ENCODE measurements at regions not wholly inside any gene's neighbourhood (a gene's known extent, or its start where the extent isn't known, plus 50 kb on each side); places are given as distances from the start of the nearest gene placed in this dataset.

- no peak for TF ChIP-seq CTCF (IDR thresholded peaks at IDR 0.05; ENCODE audit: insufficient read depth in 1 of 2, low read depth in 1 of 2, low read length in 1 of 2, severe bottlenecking in 1 of 2, unreplicated experiment in 1 of 2)
- Mint-ChIP-seq H3K27me3 (ENCODE audit: insufficient read depth, unreplicated experiment) (no peaks in the 10 kb centered on the region), H3K9me3 (ENCODE audit: unreplicated experiment) (no peaks in the 10 kb centered on the region), H3K36me3 (ENCODE audit: insufficient read depth, unreplicated experiment) (no peaks in the 10 kb centered on the region), H3K4me1 (ENCODE audit: low read depth, unreplicated experiment) (peaks cover 6% of the 10 kb centered on the region), H3K4me3 (ENCODE audit: unreplicated experiment) (no peak overlapping the region), H3K27ac (ENCODE audit: unreplicated experiment) (no peak overlapping the region)
- Histone ChIP-seq H3K4me1 (no peaks in the 10 kb centered on the region), H3K36me3 (ENCODE audit: control insufficient read depth, insufficient read depth, low read length) (no peaks in the 10 kb centered on the region), H3K9me3 (no peaks in the 10 kb centered on the region), H3K4me3 (ENCODE audit: low read depth, low read length) (no peak overlapping the region), H3K27me3 (replicated peaks; ENCODE audit: control insufficient read depth, insufficient read depth, low read length) (no peaks in the 10 kb centered on the region)
- ChIA-PET CTCF (no interaction called here), POLR2A (no interaction called here)
- intact Hi-C loops (cut with micrococcal nuclease; ENCODE audit: unreplicated experiment) = loop anchor here (5.0 to 10.0 kb wide), 4 partner anchors 357 to 863 kb away; no protein-coding TSS in a partner anchor
- BruUV-seq (replicated peaks) = no TSS peak
- DNase-seq = no peak
These were observed 564.7 kb upstream of the PIK3C3 start for GRCh38 chr18:41390309-41390708.

GRCh38 chr18:41378598-41378997 lies 576.4 kb upstream of the PIK3C3 start:
- H3K9me3 Mint-ChIP-seq (ENCODE audit: unreplicated experiment) = no peaks in the 10 kb centered on the region
- CTCF ChIA-PET = no interaction called here
- no peak overlapping the region for H3K4me3 Mint-ChIP-seq (ENCODE audit: unreplicated experiment)
- intact Hi-C loops (cut with micrococcal nuclease; ENCODE audit: unreplicated experiment) = no loop called here
- no peaks in the 10 kb centered on the region for H3K27me3 Mint-ChIP-seq (ENCODE audit: insufficient read depth, unreplicated experiment)
- BruUV-seq (replicated peaks) = no TSS peak
- H3K27me3 ChIP-seq (replicated peaks; ENCODE audit: control insufficient read depth, insufficient read depth, low read length) = no peaks in the 10 kb centered on the region
- no peak overlapping the region for H3K27ac Mint-ChIP-seq (ENCODE audit: unreplicated experiment)
- H3K4me1 Mint-ChIP-seq (ENCODE audit: low read depth, unreplicated experiment) = no peaks in the 10 kb centered on the region
- POLR2A ChIA-PET = no interaction called here
- H3K4me3 ChIP-seq (ENCODE audit: low read depth, low read length) = no peak overlapping the region
- no peaks in the 10 kb centered on the region for H3K36me3 ChIP-seq (ENCODE audit: control insufficient read depth, insufficient read depth, low read length)
- DNase-seq = peak in 1 of 2 experiments; percentile 2
- no peaks in the 10 kb centered on the region for H3K36me3 Mint-ChIP-seq (ENCODE audit: insufficient read depth, unreplicated experiment)
- TF ChIP-seq CTCF (IDR thresholded peaks at IDR 0.05; ENCODE audit: insufficient read depth in 1 of 2, low read depth in 1 of 2, low read length in 1 of 2, severe bottlenecking in 1 of 2, unreplicated experiment in 1 of 2) = peak in 1 of 2 experiments; percentile 1
- no peaks in the 10 kb centered on the region for H3K9me3 ChIP-seq
- no peaks in the 10 kb centered on the region for H3K4me1 ChIP-seq

- Mint-ChIP-seq H3K4me3 (ENCODE audit: unreplicated experiment) (no peak overlapping the region), H3K27me3 (ENCODE audit: insufficient read depth, unreplicated experiment) (peaks cover 5% of the 10 kb centered on the region), H3K36me3 (ENCODE audit: insufficient read depth, unreplicated experiment) (no peaks in the 10 kb centered on the region), H3K4me1 (ENCODE audit: low read depth, unreplicated experiment) (no peaks in the 10 kb centered on the region), H3K27ac (ENCODE audit: unreplicated experiment) (no peak overlapping the region), H3K9me3 (ENCODE audit: unreplicated experiment) (no peaks in the 10 kb centered on the region)
- intact Hi-C loops (cut with micrococcal nuclease; ENCODE audit: unreplicated experiment) = no loop called here
- H3K9me3 ChIP-seq = no peaks in the 10 kb centered on the region
- no peaks in the 10 kb centered on the region for H3K36me3 ChIP-seq (ENCODE audit: control insufficient read depth, insufficient read depth, low read length)
- ChIA-PET CTCF (no interaction called here), POLR2A (no interaction called here)
- H3K4me3 ChIP-seq (ENCODE audit: low read depth, low read length) = no peak overlapping the region
- TF ChIP-seq CTCF (IDR thresholded peaks at IDR 0.05; ENCODE audit: insufficient read depth in 1 of 2, low read depth in 1 of 2, low read length in 1 of 2, severe bottlenecking in 1 of 2, unreplicated experiment in 1 of 2) = no peak
- no peaks in the 10 kb centered on the region for H3K27me3 ChIP-seq (replicated peaks; ENCODE audit: control insufficient read depth, insufficient read depth, low read length)
- no peak for DNase-seq
- no peaks in the 10 kb centered on the region for H3K4me1 ChIP-seq
- BruUV-seq (replicated peaks) = no TSS peak
These were observed 581.4 kb upstream of the PIK3C3 start for GRCh38 chr18:41373612-41374011.

All from Caco-2 (cell line).